ENCODE measurements at regions not wholly inside any gene's neighbourhood (a gene's known extent, or its start where the extent isn't known, plus 50 kb on each side); places are given as distances from the start of the nearest gene placed in this dataset.
"Not testable (repeated sequence)": the region's sequence is repeated elsewhere in the genome, so short reads cannot be mapped to it uniquely, and the experiment has no call there.

- H3K27ac ChIP-seq = no peak overlapping the region
- TF ChIP-seq ZFX (IDR thresholded peaks at IDR 0.05; ENCODE audit: borderline replicate concordance) = no peak
- no peak for TF ChIP-seq CTCF (IDR thresholded peaks at IDR 0.05)
Observed at GRCh38 chr10:23786594-23786993, 347.7 kb downstream of the OTUD1 start.

GRCh38 chr10:23793577-23793976 is 354.7 kb downstream of the OTUD1 start:
- TF ChIP-seq CTCF (IDR thresholded peaks at IDR 0.05) (no peak), ZFX (IDR thresholded peaks at IDR 0.05; ENCODE audit: borderline replicate concordance) (no peak)
- no peak overlapping the region for H3K27ac ChIP-seq

GRCh38 chr10:23797452-23797851 is 358.6 kb downstream of the OTUD1 start:
- not testable (repeated sequence) for H3K27ac ChIP-seq

GRCh38 chr10:23804125-23804524 is 365.2 kb downstream of the OTUD1 start:
- TF ChIP-seq ZFX (IDR thresholded peaks at IDR 0.05; ENCODE audit: borderline replicate concordance) (no peak), CTCF (IDR thresholded peaks at IDR 0.05) (no peak)
- H3K27ac ChIP-seq = no peak overlapping the region

- TF ChIP-seq ZFX (IDR thresholded peaks at IDR 0.05; ENCODE audit: borderline replicate concordance) (no peak), CTCF (IDR thresholded peaks at IDR 0.05) (no peak)
Observed at GRCh38 chr10:23813687-23814086, 374.8 kb downstream of the OTUD1 start.

GRCh38 chr10:23818484-23818883 is 379.6 kb downstream of the OTUD1 start:
- no peak overlapping the region for H3K27ac ChIP-seq
- no peak for TF ChIP-seq ZFX (IDR thresholded peaks at IDR 0.05; ENCODE audit: borderline replicate concordance)
- TF ChIP-seq CTCF (IDR thresholded peaks at IDR 0.05) = no peak

More at GRCh38 chr10:23813687-23814086, 374.8 kb downstream of the OTUD1 start:
- H3K27ac ChIP-seq = no peak overlapping the region

- TF ChIP-seq ZFX (IDR thresholded peaks at IDR 0.05; ENCODE audit: borderline replicate concordance) = no peak
- TF ChIP-seq CTCF (IDR thresholded peaks at IDR 0.05) = no peak
- no peak overlapping the region for H3K27ac ChIP-seq
Observed at GRCh38 chr10:23820792-23821191, 381.9 kb downstream of the OTUD1 start.

- H3K27ac ChIP-seq = no peak overlapping the region
- TF ChIP-seq ZFX (IDR thresholded peaks at IDR 0.05; ENCODE audit: borderline replicate concordance) (no peak), CTCF (IDR thresholded peaks at IDR 0.05) (no peak)
Observed at GRCh38 chr10:23824822-23825221, 384.1 kb upstream of the KIAA1217 start.

All from 22Rv1 (cell line).